ENCODE measurements at regions not wholly inside any gene's neighbourhood (a gene's known extent, or its start where the extent isn't known, plus 50 kb on each side); places are given as distances from the start of the nearest gene placed in this dataset.

- DNase-seq (ENCODE audit: low read depth, low spot score) (no peak), FAIRE-seq (no peak)
- Histone ChIP-seq H3K4me2 (ENCODE audit: control insufficient read depth, extremely low read depth, insufficient read depth, low read depth, low read length) (no peak overlapping the region), H3K27me3 (ENCODE audit: control insufficient read depth, extremely low read depth, insufficient read depth, low read length) (no peaks in the 10 kb centered on the region), H3K9me3 (ENCODE audit: control insufficient read depth, low read depth, low read length) (no peaks in the 10 kb centered on the region), H4K20me1 (ENCODE audit: control insufficient read depth, extremely low read depth, insufficient read depth, low read length) (no peaks in the 10 kb centered on the region), H2AFZ (ENCODE audit: control insufficient read depth, low read length) (no peak overlapping the region), H3K4me3 (ENCODE audit: control insufficient read depth in 2 of 3, extremely low read depth in 1 of 3, insufficient read depth in 2 of 3, low read depth in 1 of 3, low read length in 3 of 3) (no peak overlapping the region), H3K9me1 (ENCODE audit: control insufficient read depth, extremely low read depth, insufficient read depth, low read length) (no peaks in the 10 kb centered on the region), H3K79me2 (ENCODE audit: control insufficient read depth, insufficient read depth, low read length) (no peaks in the 10 kb centered on the region), H3K27ac (ENCODE audit: control insufficient read depth, insufficient read depth, low read length) (no peak overlapping the region), H3K36me3 (ENCODE audit: control insufficient read depth in 2 of 2, extremely low read depth in 1 of 2, insufficient read depth in 2 of 2, low read length in 2 of 2) (no peaks in the 10 kb centered on the region), H3K9ac (ENCODE audit: control insufficient read depth, extremely low read depth, insufficient read depth, low read length) (no peak overlapping the region), H3K4me1 (ENCODE audit: control insufficient read depth, extremely low read depth, insufficient read depth, low read length) (no peaks in the 10 kb centered on the region)
- dilution Hi-C loops (cut with MboI; ENCODE audit: extremely low pct_ligation_motif_present, low sequenced_read_pairs): no loop called here
- no peak for TF ChIP-seq CTCF (optimal IDR thresholded peaks at IDR 0.05 in 1 of 3, IDR thresholded peaks at IDR 0.05 in 1 of 3, conservative IDR thresholded peaks at IDR 0.05 in 1 of 3; ENCODE audit: extremely low read depth in 1 of 3, insufficient read depth in 2 of 3, low read length in 3 of 3)
- no peak for TF ChIP-seq EZH2 (IDR thresholded peaks at IDR 0.05; ENCODE audit: low read length)
Measured at GRCh38 chr13:53214433-53214832, 185.8 kb downstream of the OLFM4 start.

DNA sequence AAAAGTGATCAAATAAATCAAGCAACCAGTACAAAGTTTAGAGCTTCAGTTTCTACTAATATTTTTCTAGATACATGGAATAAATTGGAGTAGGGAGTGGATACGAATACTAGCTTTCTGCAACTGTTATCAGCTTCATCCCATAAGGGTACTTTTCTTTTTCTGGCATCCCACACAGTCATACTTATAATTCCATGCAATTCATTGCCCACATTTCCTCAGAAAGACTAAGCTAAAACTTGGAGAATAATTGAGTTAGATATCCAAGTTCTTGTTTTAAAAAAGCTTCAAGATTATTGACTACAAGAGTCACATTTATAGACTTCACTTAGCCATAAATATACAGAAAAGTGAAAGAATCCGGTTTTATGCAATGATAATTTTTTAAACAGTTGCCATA is 186.9 kb downstream of the OLFM4 start:
- Histone ChIP-seq H4K20me1 (ENCODE audit: control insufficient read depth, extremely low read depth, insufficient read depth, low read length) (no peaks in the 10 kb centered on the region), H3K27me3 (ENCODE audit: control insufficient read depth, extremely low read depth, insufficient read depth, low read length) (no peaks in the 10 kb centered on the region), H3K9me1 (ENCODE audit: control insufficient read depth, extremely low read depth, insufficient read depth, low read length) (no peaks in the 10 kb centered on the region), H2AFZ (ENCODE audit: control insufficient read depth, low read length) (no peak overlapping the region), H3K4me2 (ENCODE audit: control insufficient read depth, extremely low read depth, insufficient read depth, low read depth, low read length) (no peak overlapping the region), H3K4me3 (ENCODE audit: control insufficient read depth in 2 of 3, extremely low read depth in 1 of 3, insufficient read depth in 2 of 3, low read depth in 1 of 3, low read length in 3 of 3) (no peak overlapping the region), H3K9me3 (ENCODE audit: control insufficient read depth, low read depth, low read length) (no peaks in the 10 kb centered on the region), H3K27ac (ENCODE audit: control insufficient read depth, insufficient read depth, low read length) (no peak overlapping the region), H3K9ac (ENCODE audit: control insufficient read depth, extremely low read depth, insufficient read depth, low read length) (no peak overlapping the region), H3K4me1 (ENCODE audit: control insufficient read depth, extremely low read depth, insufficient read depth, low read length) (no peaks in the 10 kb centered on the region), H3K79me2 (ENCODE audit: control insufficient read depth, insufficient read depth, low read length) (no peaks in the 10 kb centered on the region), H3K36me3 (ENCODE audit: control insufficient read depth in 2 of 2, extremely low read depth in 1 of 2, insufficient read depth in 2 of 2, low read length in 2 of 2) (no peaks in the 10 kb centered on the region)
- dilution Hi-C loops (cut with MboI; ENCODE audit: extremely low pct_ligation_motif_present, low sequenced_read_pairs): no loop called here
- no peak for DNase-seq (ENCODE audit: low read depth, low spot score)
- TF ChIP-seq CTCF (optimal IDR thresholded peaks at IDR 0.05 in 1 of 3, IDR thresholded peaks at IDR 0.05 in 1 of 3, conservative IDR thresholded peaks at IDR 0.05 in 1 of 3; ENCODE audit: extremely low read depth in 1 of 3, insufficient read depth in 2 of 3, low read length in 3 of 3) (no peak), EZH2 (IDR thresholded peaks at IDR 0.05; ENCODE audit: low read length) (no peak)
- no peak for FAIRE-seq
